Mucosa of gallbladder (tissue), 1 donor: ENCODE measurements at regions not wholly inside any gene's neighbourhood (a gene's known extent, or its start where the extent isn't known, plus 50 kb on each side); places are given as distances from the start of the nearest gene placed in this dataset.
"Not testable (repeated sequence)": the region's sequence is repeated elsewhere in the genome, so short reads cannot be mapped to it uniquely, and the experiment has no call there.

Experiments used
- DNase-seq: peaks from one replicate; pipeline ENCODE4 v3.0.0-alpha.2; 2020; ENCODE audit warnings: low spot score
- donor health status: DM: no; HTN: no; CAD: no.

DNA sequence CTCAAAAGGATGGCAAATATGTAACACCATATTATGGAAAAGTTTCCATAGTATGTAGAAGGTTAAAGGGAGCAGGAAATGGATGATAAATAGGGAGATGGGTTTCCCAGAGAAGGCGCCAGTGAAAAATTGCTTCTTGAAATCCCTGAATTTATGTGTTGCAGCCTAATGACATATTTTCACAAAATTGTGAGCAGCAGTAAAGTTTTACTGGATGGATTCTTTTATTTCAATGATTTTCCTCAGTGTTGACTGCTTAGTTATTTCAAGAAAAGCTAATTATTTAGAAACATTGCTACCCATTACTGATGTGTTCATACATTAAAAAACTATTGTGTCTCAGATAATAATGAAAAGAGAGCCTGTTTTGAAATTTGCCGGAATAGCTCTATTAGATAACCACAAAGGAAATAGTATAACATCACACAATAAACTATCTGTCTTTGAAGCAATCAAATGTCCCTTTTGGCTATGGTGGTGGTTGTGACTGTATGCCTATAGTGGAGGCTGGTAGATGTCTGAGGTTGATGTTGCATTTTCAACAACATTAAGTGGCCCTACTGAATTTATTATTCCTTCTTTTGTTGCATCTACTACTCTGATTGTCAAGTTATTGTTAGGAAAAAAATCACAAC, 169.9 kb upstream of the HAND2 start:
- DNase-seq = no peak

DNA sequence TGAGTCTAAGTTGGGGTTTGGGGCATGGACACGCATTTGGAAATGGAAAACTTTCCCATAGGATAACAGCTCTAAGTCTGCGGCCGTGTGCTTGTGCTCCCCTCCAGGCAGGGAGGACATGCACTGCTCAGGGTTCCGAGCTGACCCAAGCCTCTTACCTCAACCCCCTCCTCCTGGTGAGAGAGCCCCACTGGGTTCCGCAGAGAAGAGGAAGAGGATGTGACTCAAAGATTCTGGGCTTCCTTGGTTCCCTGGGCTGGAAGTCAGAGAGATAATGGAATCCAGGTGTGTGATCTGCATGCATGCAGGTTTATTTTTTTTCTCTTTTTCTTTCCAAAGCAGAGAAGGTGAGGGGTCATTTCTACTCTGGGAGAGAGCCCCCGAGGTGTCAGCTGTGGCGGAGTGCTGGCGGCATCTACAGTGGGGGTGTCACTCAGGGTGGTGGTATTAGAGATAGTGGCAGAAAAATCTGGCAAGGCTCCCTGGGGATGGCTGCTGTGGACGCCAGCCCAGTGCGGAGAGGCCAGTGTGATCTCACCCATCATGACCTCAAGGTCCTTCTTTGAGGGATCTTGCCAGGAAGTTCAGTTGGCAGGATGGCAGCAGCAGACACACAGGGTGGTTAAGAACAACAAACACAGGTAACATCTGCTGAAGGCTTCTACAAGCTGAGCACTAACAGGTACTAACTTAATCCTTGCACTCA, 168.7 kb upstream of the HAND2 start:
- DNase-seq = no peak

DNA sequence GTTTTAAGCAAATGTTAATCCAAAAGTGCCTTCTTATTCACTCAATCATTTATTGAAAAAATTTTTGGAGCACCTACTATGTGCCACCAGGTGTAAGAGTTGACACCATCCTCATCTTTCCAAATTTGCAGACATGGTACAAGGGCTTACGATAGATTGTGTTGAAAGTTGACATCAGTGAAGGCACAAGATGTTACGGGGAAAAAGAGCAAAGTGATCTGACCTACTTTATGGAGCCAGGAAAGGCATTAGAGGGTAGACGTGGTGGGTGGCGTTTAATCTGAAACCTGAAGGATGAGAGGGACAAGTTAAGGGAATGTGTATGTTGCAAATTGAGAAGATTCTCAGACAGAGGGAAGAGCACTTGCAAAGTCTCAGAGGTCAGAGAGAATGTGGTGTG, 167.8 kb upstream of the HAND2 start:
- DNase-seq = no peak

DNA sequence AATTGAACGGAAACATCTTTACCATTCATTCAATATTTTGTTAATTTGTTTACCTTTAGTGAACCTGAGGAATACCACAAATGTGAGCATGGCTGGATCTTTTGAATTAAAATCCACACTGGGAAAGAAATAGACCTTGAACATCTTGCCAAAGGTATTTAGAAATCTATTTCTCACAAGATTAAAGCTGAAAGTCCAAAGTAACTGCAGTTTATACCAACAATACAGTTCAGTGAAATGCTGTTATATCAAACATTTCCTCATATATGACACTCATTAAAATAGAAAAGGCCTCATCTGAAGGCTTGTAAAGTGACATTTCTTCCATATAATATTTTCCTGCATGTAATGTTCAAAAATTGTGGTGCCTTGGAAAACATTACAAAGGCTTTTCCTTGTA, 166.5 kb upstream of the HAND2 start:
- no peak for DNase-seq

DNA sequence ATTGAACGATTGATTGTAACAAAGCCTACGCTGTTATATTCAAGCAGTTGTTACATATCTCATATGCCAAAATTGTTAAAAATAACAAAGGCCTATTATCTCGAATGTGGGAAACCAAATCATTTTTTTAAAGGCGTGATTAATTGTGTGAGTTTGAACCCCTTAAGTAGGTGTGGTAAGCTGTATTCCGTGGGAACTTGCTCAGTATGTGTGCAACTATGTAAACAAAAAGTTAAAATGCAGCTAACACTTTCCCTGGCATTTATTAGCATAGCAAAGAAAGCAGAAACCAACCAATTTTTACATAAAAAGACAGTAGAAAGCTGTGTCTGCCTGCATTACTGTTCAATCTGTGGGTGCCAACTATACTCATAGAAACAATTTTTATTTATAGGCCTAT, 166.0 kb upstream of the HAND2 start:
- DNase-seq = no peak

DNA sequence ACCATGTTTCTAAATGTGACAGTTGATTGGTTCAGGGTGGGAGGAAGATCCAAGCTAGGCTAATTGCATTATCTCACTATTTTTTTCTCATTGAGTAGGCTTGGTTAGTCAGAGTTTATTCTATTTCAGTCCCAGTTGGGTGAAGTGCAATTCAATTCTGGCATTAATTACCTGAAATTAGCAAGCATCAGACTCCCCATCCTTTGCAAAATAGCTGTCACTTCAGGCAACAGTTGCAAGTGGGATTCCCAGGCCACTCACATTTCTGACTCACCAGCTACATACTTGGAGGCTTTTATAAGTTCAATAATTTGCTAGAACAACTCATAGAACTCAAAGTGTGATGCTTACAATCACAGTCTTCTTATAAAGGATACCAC, 155.8 kb upstream of the HAND2 start:
- DNase-seq = no peak

DNA sequence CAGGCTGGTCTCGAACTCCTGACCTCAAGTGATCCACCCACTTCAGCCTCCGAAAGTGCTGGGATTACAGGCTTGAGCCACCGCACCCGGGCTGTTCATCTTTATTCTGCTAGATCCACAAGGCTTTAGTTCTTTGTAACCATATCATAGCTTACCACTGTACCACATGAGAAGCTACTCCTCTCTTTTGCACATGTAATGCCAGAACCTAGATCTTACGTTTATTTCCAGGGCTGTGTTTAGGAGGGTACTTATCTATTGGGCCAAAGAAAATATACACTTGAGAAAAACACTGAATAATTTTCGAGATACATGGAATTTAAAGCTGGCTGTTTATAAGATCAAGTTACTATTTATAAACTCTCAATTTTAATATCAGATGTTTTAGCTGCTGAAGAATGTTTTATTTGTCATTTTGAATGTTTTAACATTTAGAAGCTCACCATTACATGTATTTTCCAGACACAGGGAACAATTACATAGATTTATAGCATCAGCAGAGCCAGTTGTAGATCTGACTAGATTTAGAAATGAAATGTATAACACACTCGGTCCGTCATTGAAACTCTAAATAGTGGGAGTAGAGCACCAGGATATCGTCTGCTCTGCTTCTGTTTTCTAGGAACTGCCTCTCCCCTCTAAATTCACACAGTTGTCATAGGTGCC, 155.3 kb upstream of the HAND2 start:
- DNase-seq = no peak

DNA sequence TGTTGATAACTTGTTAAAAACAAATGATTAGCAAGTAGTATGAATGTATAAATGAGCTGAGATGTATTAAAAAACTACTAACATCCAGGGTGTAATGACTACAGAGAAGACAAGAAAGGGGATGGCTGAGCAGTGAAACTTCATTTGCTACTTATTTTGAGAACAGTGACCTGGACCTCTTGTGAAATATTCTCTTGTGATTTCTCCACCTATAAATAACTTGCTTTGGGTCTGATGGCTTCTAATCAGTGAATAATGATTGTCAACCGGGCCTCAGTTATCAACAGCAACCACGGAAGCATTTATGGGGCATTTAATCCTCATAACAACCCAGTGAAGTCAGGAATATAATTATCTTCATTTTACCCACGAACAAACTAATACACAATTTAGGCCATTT, 154.2 kb upstream of the HAND2 start:
- no peak for DNase-seq

DNA sequence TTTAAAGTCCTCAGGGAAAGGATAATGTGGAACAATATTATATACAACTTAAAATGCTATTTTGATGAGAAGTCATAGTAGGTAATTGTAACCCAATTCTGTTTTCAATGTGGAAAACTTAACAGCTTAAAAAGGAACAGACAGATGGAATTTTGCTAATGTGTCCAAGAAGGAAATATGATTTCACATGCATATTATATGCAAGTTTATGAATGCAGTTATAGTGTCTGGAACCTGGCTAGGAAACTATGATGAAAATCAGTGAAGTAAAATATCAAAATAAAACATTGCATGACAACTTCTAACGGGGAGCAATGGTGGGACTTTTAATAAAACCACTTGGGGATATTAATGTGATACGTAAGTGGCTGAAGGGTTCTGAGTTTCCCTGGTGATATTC, 152.6 kb upstream of the HAND2 start:
- no peak for DNase-seq

DNA sequence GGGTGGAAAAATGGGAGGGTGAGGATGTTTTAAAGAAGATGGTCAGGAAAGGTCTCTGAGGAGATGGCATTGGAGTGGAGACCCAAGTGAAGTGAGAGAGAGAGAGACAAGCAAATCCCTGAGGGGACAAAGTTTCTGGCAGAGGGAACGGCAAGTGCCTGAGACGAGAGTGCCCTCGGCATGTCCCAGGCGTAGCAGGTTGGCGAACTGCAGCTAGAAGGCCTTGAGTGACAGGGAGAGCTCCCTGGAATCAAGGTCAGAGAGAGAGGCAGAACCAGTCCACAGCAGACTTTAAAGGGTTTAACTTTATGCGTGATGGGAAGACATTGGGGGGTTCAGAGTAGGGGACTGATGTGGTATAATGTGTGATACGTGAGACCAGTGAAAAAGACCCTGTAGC, 150.2 kb upstream of the HAND2 start:
- DNase-seq = no peak

DNA sequence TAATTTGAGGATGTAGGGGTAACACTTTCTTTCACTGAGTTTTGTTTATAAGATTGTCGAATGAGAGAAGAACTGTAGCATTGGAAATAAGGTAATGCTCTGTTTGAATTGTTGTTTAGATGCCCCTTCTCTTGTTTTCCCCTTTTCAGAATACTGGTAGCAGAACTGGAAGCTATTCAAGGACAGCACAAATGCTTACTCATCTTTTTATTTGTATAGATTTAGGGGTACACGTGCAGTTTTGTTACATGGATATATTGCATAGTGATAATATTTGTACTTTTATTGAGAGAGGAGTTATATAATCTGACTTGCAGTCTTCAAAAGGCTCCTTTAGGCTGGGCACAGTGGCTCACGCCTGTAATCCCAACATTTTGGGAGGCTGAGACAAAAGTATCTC, 145.4 kb upstream of the HAND2 start:
- DNase-seq = no peak

DNA sequence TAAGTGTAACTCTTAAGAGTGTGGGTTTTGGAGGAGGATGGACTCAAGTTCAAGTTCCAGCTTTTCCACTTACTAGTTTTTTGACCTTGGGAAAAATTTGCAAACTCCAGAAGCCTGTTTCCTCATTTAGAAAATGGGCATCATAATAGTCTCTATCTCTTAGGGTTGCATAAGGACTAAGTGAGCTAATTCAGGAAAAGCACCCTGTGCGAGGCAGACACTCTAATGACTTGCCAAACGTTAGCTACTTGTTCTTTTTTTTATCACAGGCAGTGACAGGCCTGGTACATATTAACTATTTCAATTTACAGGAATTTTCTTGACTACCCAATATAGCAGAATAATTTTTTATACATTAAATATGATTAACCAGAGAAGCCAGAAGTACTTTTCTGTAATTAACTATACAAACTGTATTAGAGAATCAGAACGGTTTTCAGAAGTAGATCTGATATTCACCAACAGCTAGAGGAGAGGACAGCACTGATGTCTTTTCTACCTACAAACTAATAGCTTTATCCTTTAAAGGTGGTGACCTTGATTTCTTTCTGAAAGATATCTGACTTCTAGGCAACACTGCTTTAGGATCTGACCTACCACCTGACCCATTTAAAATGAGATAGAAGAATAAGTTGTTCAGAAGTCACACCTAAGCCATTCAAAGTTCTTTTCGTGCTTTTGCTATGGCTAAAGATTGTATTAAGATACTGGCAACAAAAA, 139.6 kb upstream of the HAND2 start:
- no peak for DNase-seq

DNA sequence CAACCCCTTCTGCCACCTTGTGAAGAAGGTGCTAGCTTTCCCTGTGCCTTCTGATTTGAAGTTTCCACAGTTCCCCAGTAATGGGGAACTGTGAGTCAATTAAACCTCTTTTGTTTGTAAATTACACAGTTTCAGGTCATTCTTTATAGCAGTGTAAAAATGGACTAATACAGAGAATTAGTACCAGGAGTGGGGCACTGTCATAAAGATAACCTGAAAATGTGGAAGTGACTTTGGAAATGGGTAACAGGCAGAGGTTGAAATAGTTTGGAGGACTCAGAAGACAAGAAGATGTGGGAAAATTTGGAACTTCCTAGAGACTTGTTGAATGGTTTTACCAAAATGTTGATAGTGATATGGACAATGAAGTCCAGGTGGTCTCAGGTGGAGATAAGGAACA, 131.0 kb upstream of the HAND2 start:
- no peak for DNase-seq

DNA sequence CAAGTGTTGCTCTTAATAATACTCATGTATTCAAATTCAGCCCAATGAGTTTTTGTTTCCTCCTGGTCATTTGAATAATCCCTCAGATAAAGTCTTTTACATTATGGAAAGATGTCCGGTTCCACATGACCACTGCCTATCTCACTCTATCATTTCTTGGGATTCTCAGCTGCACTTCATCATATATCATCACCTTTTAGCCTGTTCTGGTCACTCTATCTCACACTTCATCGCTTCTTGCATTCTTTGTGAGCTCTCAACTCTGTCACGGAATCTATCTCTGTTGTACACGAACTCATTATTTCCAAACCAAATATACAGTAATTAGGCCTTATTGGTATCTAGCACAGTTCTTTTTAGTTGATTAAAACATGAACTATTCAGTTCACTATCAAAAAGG, 126.9 kb upstream of the HAND2 start:
- no peak for DNase-seq

DNA sequence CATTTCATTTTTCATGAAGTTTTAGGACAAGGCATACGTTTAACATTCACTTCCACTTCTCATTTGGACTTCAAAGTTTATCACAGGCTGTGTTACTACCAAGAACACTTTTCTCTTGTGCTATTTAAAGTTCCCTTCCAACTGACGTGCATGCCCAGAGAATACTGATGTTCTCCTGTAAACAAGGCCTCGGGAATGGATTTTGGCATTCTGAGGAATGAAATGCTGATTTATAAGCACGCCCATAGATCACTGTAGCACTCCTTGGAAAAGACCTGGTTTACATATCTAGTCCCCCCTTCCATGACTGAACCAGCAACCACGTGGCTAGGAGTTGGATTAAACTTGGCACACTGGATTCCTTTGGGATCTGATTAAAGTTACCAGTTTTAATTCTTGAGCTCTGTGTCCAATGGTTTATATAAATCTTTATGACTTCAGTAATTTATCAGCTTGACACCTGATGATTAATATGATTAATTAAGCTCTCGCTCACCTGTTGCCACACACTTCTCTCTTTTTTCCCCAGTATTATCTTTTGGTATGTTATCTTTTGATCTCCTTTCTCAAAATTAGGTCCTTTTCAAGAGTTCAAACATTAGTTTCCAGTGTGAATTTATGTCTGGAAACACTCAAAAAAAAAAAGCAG, 122.4 kb upstream of the HAND2 start:
- no peak for DNase-seq

DNA sequence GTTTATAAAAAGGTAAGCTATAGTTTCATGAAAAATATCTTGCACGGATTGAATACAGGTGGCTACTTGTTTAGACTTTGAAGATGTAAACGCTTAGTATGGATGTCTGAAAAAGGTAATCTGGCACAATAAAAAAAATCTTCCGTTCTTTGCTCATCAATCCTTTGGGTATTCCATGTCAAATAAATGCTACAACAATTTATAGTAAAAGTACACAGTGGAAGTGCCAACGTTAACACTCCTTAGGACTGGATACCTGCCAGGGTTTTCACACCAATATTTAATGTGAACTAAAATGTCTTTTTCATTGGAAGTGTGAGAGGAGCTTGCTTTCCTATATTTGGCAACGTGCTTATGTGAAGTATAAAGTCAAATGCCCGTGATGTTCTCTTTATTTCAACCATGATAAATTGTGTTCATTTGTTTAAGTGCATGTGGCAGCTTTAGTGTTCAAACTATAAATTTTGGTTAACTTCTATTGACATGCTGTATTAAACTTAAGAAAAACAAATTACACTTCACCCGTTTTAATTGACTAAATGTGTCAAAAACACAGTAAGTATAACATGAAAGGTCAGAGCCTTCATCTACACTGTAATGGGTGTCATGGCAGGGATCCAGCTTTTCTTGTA, 121.7 kb upstream of the HAND2 start:
- DNase-seq = no peak

DNA sequence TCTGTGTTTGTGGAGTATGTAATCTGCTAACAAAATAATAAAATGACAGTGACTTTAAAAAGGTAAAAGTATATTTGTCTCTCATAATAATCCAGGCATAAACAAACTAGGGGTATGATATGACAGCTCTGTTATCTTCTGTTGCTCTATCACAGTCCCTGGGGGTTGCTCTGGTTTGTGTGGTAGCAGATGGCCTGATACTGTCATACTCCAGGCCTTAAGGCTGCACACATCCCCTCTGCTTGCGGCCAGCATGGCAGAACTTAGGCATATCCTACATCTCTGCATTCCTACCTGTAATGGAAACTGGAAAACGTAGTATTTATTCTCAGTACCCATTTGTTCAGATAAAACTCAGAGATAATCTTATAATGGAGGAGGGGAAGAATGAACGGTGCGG, 117.9 kb upstream of the HAND2 start:
- DNase-seq = no peak

DNA sequence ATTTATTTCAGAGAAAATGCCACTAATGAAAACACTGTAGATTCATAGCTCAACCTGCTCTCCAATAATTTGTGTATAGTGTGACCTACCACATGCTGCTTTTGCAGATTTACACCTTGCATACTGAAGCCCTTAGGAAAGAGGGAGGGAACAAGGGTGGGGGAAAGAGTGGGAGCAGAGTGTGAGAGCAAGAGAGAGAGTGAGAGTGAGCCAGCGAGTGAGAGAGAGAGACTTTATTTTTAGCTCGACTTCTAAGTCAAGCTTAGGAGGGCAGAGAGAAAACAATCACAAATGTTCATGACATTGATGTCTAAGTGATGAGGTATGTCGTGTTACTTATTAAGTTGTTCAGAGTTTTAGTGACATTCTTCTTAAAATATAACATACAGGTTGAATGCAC, 112.5 kb upstream of the HAND2 start:
- no peak for DNase-seq

DNA sequence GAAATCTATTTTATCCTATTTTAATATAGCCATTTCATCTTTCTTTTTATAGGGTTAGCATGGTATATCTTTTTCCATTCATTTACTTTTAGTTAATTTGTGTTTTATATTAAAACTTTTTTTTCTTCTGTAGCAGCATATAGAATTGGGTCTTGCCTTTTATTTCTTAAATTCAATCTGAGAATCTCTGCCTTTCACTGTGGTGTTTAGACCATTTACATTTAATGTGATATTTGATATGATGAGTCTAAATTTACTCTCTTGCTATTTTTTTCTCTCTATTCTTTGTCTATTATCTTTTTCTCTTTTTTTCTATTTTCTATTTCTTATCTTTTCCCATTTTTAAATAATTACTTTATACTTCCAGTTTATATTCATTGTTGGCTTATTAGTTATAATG, 105.4 kb upstream of the HAND2 start:
- no peak for DNase-seq

DNA sequence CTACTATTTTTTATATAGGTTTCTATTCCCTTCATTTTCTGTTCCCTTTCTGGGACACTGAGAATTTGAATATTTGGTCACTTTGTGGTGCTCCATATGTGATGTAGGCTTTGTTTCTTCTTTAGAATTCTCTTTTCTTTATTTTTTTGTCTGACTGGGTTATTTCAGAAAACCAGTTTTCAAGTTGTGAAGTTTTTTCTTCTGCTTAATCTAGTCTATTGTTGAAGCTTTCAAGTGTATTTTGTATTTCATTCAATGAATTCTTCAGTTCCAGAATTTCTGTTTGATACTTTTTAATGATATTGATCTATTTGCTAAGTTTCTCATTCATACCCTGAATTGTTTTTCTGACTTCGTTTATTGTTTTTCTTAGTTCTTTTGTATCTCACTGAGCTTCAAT, 96.2 kb upstream of the HAND2 start:
- DNase-seq = no peak

DNA sequence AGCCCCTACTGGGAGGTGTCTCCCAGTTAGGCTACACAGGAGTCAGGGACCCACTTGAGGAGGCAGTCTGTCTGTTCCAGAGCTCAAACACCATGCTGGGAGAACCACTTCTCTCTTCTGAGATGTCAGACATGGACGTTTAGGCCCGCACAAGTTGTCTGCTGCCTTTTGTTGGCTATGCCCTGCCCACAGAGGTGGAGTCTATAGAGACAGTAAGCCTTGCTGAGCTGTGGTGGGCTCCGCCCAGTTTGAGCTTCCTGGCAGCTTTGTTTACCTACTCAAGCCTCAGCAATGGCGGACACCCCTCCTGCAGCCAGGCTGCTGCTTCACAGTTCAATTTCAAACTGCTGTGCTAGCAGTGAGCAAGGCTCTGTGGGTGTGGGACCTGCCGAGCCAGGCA, 88.6 kb upstream of the HAND2 start:
- not testable (repeated sequence) for DNase-seq

DNA sequence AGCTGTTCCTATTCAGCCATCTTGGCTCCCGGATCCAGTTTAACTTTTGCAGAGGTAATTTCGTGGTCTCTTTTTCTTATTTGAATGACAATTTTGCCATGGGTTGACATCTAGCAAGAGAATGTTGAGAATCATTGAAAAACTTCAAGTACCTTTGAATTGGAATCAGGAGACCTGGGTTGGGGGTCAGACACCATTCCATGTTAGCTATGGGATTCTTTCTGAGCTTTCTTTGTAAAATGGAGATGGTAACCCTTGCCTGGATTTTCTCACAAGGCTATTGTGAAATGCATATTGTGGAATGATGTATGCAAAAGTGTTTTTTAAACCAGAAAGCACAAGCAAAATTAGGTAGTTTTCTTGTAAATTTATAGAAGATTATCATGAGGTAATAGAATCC, 79.1 kb upstream of the HAND2 start:
- no peak for DNase-seq
